Urothelium cell line (cell line): ENCODE measurements at regions not wholly inside any gene's neighbourhood (a gene's known extent, or its start where the extent isn't known, plus 50 kb on each side); places are given as distances from the start of the nearest gene placed in this dataset.
"Not testable (repeated sequence)": the region's sequence is repeated elsewhere in the genome, so short reads cannot be mapped to it uniquely, and the experiment has no call there.

Source experiments
- DNase-seq: peaks from one replicate; pipeline ENCODE4 v3.0.0; 2011; ENCODE audit warnings: low spot score, mixed read lengths
- FAIRE-seq: peaks from 2 replicates; lab custom pipeline; 2011; peaks lifted over from hg19 to GRCh38; lab: Jason Lieb, UNC

DNA sequence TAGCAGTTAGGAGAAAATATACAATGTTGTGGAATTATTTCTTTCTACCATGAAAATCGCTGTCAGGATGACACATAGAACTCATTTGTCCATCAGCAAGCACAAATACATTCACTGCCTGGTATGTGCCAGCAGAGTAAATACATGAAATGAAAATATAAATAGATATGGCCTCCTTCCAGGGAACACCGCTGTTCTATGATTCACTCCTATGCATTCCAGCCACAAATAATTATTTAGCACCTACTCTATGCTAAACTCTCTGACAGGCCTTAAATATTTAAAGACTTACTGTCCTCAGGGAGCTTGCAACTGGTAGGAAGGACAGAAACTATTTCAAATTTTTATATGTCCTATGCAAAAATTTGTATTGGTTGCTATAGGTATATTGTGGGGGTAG is 975.0 kb upstream of the NCAM2 start:
- FAIRE-seq (no peak), DNase-seq (no peak)

DNA sequence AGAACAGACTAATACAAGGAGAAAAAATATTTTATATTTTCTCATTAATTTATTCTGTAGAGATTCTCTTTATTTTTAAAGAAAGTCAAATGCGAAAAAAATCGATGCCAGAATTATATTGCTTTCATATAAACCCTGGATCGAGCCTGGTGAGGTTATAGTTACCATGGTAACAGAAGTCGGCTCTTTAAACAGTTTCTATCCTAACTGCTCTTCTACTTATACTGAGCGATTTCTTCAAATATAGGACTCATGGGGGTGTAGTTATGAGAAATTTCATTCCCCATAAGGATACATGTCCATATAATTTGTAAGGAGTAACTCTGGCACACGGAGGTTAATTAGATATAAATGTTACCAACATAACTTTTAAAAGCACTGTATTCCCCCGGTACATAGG is 973.5 kb upstream of the NCAM2 start:
- FAIRE-seq, result no peak

GRCh38 chr21:20026543-20026942 is 971.7 kb upstream of the NCAM2 start:
- DNase-seq, result no peak
- FAIRE-seq, result no peak

More for the DNA sequence above, 973.5 kb upstream of the NCAM2 start:
- no peak for DNase-seq

GRCh38 chr21:20030390-20030789 is 967.8 kb upstream of the NCAM2 start:
- no peak for DNase-seq
- no peak for FAIRE-seq

DNA sequence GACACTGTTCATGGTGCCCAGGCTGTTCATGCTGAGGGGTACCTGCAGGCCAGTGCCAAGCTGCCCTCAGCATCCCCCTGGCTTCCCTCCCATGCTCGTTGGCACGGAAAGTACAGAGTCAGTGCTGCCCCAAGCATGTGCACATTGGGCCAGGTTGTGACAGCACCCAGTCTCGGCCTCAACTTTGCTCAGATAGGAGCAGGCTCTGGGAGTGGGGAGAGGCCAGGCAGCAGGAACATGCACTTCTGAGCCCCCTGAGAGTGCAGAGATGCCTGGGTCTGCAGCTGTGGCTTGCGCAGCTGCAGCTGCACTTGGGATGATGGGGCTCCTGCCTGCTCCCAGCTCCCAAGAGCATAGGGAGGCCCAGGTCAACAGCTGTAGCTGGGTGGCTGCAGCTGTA is 966.4 kb upstream of the NCAM2 start:
- DNase-seq (no peak), FAIRE-seq (no peak)

DNA sequence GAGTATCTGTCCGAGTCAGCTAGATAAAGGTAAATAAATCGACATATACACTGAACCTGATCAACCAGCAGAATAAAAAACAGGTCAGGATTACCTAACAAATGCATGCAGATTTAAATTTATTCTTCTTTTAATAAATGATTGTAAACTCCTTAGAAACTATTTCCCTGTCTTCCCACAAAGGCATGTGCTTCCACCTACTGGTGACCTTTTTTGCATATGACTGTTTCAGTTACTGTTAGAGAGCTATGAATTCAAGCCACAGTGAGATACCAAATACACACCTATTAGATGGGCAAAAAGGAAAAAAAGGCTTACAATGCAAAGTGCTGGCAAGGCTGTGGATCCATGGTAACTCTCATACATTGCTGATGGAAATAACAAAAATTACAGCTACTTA is 957.4 kb upstream of the NCAM2 start:
- no peak for DNase-seq
- no peak for FAIRE-seq

GRCh38 chr21:20045197-20045596 is 953.0 kb upstream of the NCAM2 start:
- DNase-seq (no peak), FAIRE-seq (no peak)

DNA sequence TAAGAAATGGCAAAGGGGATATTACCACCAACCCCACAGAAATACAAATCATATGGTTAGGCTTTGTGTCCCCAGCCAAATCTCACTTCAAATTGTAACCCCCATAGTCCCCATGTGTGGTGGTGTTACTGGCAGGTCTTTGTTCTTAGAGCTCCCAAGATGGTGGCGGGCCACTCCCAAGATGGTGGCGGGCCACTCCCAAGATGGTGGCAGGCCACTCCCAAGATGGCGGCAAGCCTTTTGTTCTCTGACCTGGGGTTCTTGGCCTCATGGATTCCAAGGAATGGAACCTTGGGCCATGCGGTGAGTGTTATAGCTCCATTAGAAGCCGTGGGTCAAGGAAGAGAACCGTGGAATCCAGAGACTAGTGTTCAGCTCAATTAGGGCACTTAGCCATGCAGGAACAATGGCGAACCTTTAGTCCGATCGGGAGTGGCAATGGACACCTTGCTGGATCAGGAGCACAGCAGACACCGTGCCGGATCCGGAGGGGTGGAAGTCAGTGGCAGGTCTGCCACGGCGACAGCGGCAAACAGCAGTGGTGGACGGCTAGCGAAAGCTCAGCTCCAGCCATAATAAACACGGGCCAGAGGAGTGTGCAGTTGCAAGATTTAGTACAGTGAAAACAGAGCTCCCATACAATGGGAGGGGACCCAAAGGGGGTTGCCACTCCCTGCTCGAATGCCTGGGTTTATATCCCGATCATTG is 949.9 kb upstream of the NCAM2 start:
- not testable (repeated sequence) for DNase-seq, FAIRE-seq

DNA sequence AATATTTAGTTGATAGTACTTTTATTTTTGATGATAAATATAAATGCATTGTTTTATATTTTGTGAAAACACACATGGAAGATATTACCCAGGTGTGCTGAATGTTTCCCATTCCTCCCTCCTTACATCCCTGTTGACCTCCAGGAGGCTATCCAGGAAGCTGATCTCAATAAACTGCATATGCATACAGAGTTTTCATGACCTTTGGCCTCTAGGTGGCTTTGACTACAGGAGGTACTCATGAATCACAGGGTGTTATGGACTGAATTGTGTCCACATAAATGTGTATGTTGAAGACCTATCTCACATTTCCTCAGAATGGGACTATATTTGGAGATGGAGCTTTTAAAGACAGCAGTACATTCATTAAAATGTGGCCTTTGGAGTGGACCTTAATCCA is 914.9 kb upstream of the NCAM2 start:
- no peak for DNase-seq
- FAIRE-seq, result no peak

DNA sequence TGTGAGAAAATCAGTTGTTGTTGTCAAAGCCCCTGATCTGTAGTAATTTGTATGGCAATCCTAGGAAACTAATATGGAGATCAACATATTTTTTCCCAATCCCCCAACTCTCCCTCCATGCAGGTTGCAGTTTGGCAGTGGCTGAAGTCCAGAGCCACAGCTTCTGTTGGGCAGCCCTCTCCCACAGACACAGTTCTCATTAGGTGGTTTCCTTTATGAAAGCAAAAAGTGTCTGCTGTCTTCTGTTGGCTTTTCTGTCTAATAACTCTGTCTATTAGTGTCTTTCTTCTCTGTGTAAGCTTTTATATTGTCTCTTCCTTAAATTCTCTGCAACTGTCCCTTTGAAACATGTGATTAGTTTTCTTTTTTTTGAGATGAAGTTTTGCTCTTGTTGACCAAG is 914.3 kb upstream of the NCAM2 start:
- DNase-seq (no peak), FAIRE-seq (no peak)

DNA sequence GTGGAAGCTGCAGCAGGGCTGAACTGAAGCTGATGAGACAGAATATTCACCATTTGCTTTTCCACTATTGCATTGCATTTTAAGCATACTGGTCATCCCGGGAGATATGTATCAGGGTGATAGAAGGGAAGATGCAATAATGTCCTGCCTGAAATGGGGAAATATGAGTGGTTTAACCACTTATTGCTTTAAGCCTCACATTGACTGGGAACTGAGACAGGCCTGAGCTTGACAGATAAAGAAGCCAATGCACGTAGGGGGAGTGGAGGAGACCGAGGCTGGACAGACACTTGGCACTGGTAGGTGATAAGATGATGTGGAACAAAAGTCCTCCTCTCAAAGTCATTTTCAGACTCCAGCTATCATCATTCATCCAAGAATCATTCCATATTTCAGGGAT is 911.7 kb upstream of the NCAM2 start:
- DNase-seq (no peak), FAIRE-seq (no peak)

GRCh38 chr21:20106368-20106767 is 891.8 kb upstream of the NCAM2 start:
- FAIRE-seq, result no peak

DNA sequence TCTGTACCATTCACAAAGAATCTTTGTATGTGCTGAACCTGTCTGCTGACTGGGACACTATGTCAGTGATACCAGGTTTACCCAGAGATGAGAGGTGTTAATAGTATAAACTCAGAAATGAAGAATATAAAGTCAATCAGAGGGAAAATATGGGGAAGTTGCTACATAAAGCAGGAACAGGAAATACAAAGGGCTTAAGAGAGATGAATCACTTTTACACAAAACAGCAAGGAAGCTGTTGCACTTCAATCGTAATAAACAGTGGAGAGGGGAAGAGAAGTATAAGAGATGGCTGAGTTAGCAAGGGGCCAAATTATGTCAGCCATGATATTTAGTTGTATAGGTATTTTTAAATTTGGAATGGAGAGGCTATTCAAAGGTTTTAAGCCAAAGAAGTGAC is 890.2 kb upstream of the NCAM2 start:
- FAIRE-seq (no peak), DNase-seq (no peak)

More at GRCh38 chr21:20106368-20106767, 891.8 kb upstream of the NCAM2 start:
- DNase-seq, result no peak

DNA sequence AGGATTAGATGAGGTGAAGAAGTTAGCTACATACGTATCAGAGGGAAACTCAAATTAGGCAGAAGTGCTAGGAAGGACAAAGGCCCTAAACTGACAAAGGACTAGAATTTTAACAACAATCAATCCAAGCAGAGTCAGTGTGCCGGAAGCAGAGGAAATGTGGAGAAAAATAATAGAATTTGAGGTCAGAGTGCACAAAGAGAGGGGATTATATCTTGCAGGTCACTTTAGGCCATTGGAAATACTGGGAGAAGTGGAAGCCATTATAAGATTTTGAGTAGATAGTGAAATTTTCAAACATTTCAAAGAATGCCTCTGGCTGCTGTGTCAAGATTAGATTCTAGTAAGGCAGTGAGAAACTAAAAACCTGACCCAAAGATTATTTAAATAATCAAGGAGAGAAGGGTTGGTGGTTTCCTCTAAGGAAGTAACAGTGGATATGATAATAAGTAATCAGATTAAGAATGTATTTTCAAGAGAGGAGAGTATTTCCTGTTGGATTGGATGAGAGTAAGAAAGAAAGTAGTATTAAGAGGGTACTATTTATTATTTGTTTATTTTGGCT is 889.2 kb upstream of the NCAM2 start:
- FAIRE-seq (no peak), DNase-seq (no peak)

GRCh38 chr21:20110368-20110767 is 887.8 kb upstream of the NCAM2 start:
- FAIRE-seq (no peak), DNase-seq (no peak)

DNA sequence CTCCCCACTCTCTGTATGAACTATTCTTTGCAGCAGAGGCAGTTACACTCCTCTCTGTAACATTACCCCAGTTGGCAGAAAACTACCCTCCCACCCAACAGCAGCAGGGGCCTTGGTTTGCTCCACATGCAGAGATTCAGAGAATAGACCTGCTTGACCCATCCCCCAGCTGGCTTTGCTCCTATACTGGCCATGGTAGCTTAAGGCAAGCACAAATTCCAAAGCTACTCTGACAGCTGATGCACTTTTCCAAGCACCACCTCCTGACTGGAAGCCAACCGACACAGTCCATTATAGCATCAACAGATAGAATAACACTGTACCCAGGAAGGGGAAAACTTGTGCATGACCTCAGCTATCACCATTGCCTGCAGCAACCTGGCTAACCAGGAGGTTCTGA is 846.5 kb upstream of the NCAM2 start:
- DNase-seq (no peak), FAIRE-seq (no peak)

- no peak for DNase-seq
- no peak for FAIRE-seq
These were observed 835.0 kb upstream of the NCAM2 start for GRCh38 chr21:20163167-20163566.

DNA sequence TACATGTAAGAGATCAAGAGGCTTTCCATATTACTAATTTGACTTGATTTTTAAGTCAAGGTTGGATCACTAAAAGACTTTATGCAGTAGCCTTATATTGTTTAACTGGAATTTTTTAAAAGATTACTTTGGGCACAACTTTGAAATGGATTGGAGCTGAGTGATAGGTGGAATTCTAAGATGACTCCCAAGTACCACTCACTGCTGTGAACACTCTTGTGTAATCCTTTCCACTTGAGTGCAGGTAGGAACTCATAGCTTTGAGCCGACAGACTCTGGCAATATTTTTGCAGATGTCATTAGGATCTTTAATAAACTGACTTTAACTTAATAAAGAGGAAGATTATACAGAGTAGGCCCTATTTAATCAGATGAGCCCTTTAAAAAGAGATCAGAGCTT is 831.1 kb upstream of the NCAM2 start:
- DNase-seq (no peak), FAIRE-seq (no peak)

DNA sequence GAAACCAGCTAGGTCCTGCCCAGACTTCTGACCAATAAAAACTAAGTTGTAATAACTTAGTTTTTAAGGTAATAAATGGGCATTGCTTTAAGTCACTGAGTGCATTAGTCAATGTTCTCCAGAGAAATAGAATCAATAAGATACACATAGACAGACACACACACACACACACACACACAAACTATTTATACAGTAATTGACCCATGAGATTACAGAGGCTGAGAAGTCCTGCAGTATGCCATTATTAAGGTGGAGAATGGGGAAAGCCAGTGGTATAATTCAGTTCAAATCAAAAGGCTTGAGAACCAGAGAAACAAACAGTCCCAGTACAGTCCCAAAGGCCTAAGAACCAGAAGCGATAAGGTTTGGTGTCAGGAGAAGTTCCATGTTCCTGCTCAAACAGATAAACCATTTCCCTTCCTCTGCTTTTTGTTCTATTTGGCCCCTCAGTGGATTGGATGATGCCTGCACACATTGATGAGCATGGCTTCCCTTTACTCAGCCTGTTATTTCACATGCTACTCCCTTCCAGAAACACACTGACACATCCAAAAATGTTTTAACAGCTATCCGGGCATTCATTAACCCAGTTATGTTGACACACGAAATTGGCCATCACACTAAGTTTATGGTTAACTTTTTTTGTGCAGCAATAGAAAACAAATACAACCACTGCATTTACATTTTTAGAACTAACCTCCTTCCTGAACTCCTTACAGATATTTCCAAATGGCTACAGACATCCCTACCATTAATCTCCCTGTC is 828.2 kb upstream of the NCAM2 start:
- FAIRE-seq (no peak), DNase-seq (no peak)

- DNase-seq (no peak), FAIRE-seq (no peak)
These were observed 812.0 kb upstream of the NCAM2 start for GRCh38 chr21:20186186-20186585.

- FAIRE-seq, result no peak
- no peak for DNase-seq
These were observed 811.2 kb upstream of the NCAM2 start for GRCh38 chr21:20187028-20187427.

DNA sequence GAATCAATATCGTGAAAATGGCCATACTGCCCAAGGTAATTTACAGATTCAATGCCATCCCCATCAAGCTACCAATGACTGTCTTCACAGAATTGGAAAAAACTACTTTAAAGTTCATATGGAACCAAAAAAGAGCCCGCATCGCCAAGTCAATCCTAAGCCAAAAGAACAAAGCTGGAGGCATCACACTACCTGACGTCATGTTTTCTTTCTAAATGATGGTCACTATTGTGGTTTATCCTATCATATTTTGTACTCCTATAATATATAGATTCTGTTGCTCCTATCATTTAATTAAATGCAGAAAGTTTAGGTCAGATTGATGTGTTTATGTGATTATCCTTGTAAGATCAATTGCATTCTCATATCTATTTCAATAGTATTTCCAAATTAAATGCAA is 796.9 kb upstream of the NCAM2 start:
- DNase-seq, FAIRE-seq: not testable (repeated sequence)
